ENCODE measurements at regions not wholly inside any gene's neighbourhood (a gene's known extent, or its start where the extent isn't known, plus 50 kb on each side); places are given as distances from the start of the nearest gene placed in this dataset.

DNA sequence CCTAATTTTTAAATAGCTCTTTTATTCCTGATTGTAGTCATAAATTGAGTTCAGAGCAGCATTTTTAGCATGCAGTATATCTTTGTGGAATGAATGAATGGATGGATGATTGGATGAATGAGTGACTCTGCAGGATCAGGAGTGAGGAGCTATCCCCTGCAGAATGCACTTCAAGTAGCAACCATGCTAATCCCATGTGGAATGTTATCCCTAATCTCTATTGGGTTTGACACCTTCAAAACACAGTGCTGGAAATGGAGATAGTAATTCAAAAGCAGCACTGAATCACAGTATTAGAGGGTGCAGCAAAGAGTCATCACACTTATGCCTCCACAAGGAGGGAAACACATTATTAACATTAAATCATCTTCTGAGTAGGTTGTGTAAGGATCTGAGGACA lies 501.9 kb downstream of the SHISA9 start:
- TF ChIP-seq, protein P1, sequence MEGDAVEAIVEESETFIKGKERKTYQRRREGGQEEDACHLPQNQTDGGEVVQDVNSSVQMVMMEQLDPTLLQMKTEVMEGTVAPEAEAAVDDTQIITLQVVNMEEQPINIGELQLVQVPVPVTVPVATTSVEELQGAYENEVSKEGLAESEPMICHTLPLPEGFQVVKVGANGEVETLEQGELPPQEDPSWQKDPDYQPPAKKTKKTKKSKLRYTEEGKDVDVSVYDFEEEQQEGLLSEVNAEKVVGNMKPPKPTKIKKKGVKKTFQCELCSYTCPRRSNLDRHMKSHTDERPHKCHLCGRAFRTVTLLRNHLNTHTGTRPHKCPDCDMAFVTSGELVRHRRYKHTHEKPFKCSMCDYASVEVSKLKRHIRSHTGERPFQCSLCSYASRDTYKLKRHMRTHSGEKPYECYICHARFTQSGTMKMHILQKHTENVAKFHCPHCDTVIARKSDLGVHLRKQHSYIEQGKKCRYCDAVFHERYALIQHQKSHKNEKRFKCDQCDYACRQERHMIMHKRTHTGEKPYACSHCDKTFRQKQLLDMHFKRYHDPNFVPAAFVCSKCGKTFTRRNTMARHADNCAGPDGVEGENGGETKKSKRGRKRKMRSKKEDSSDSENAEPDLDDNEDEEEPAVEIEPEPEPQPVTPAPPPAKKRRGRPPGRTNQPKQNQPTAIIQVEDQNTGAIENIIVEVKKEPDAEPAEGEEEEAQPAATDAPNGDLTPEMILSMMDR (IDR thresholded peaks at IDR 0.05): no peak
- TF ChIP-seq POLR2AphosphoS5 (IDR thresholded peaks at IDR 0.05) (no peak), EP300 (IDR thresholded peaks at IDR 0.05) (no peak)

All from sigmoid colon (tissue), 4 donors.